AG09309 (cell line): ENCODE measurements at regions not wholly inside any gene's neighbourhood (a gene's known extent, or its start where the extent isn't known, plus 50 kb on each side); places are given as distances from the start of the nearest gene placed in this dataset.

Experiments used
- DNase-seq: peaks from one replicate; pipeline ENCODE4 v3.0.0-alpha.2; 2010; ENCODE audit warnings: low read depth
- H3K4me3 ChIP-seq: 2 replicates; pipeline ENCODE4 v1.5.1; 2011; ENCODE audit warnings: mild to moderate bottlenecking, low read depth, low read length, moderate library complexity; ENCODE audit not compliant: control insufficient read depth
- CTCF ChIP-seq: IDR thresholded peaks from 2 replicates; pipeline ENCODE4 v1.5.1; 2011; ENCODE audit warnings: mild to moderate bottlenecking, low read depth, low read length, inconsistent platforms; ENCODE audit not compliant: insufficient read depth, control insufficient read depth; ENCODE audit errors: missing control alignments

GRCh38 chr4:38243388-38244053, 283.3 kb downstream of the PTTG2 start:
- DNase-seq: no peak
- no peak overlapping the region for H3K4me3 ChIP-seq
- no peak for TF ChIP-seq CTCF

- TF ChIP-seq CTCF: no peak
- no peak overlapping the region for H3K4me3 ChIP-seq
- no peak for DNase-seq
These were observed 294.6 kb downstream of the PTTG2 start for GRCh38 chr4:38254825-38255224.

- DNase-seq: no peak
- H3K4me3 ChIP-seq: no peak overlapping the region
- TF ChIP-seq CTCF: no peak
These were observed 295.4 kb downstream of the PTTG2 start for GRCh38 chr4:38255572-38255971.

- no peak for DNase-seq
- TF ChIP-seq CTCF: no peak
- no peak overlapping the region for H3K4me3 ChIP-seq
These were observed 306.4 kb downstream of the PTTG2 start for GRCh38 chr4:38266616-38267015.

GRCh38 chr4:38268108-38268820, 308.1 kb downstream of the PTTG2 start:
- H3K4me3 ChIP-seq: no peak overlapping the region
- TF ChIP-seq CTCF: no peak
- no peak for DNase-seq

- no peak overlapping the region for H3K4me3 ChIP-seq
- DNase-seq: no peak
- TF ChIP-seq CTCF: no peak
These were observed 308.6 kb downstream of the PTTG2 start for GRCh38 chr4:38268837-38269236.
